HCT116 (cell line): ENCODE measurements at regions not wholly inside any gene's neighbourhood (a gene's known extent, or its start where the extent isn't known, plus 50 kb on each side); places are given as distances from the start of the nearest gene placed in this dataset.

Source experiments
- ATAC-seq: fragments of 200-7000 bp; cut with Tn5 transposase; 2 replicates; pipeline ENCODE4 v1.9.1; 2020; ENCODE audit warnings: mild to moderate bottlenecking, moderate library complexity
- BruUV-seq: library from RNA; stranded (reverse); fragments of 400-500 nt; replicated peaks from 2 replicates; lab custom pipeline; 2021; lab: Mats Ljungman, UMichigan
- CTCF ChIA-PET: fragments of 300-600 bp; sonication (Branson Sonifier 250); formaldehyde crosslinking; loops from one replicate; lab custom pipeline; 2021; ENCODE audit warnings: antibody characterized with exemption; lab: Charles Lee
- POLR2A ChIA-PET: fragments of 300-600, 350-600 bp; sonication (Branson Sonifier 250); formaldehyde crosslinking; loops from one replicate; lab custom pipeline; 2021; ENCODE audit warnings: antibody characterized with exemption; lab: Charles Lee
- RAD21 ChIA-PET, 2 experiments: fragments of 300-600 bp; sonication (Branson Sonifier 250); formaldehyde crosslinking; loops; one replicate each; lab custom pipeline; 2023; ENCODE audit warnings: low total read pairs in 2 of 2; ENCODE audit not compliant: uncharacterized antibody in 2 of 2, unreplicated experiment in 2 of 2, low non-redundant PET in 1 of 2; lab: Charles Lee
- DNase-seq: peaks from one replicate; pipeline ENCODE4 v3.0.0-alpha.2; 2010; ENCODE audit warnings: low read depth, low spot score
- H2AFZ ChIP-seq: fragments of 200-600 bp; shearing (Covaris generic), sonication (generic); 2 replicates; pipeline ENCODE4 v1.6.1; 2017; ENCODE audit warnings: low read depth, mixed run types, mixed read lengths, antibody characterized with exemption, low read length; ENCODE audit not compliant: poor library complexity, severe bottlenecking
- H3K27ac ChIP-seq: 2 replicates; pipeline ENCODE4 v1.5.1; 2012; ENCODE audit warnings: low read depth, low read length
- H3K27me3 ChIP-seq: fragments of 200-600 bp; sonication (generic); 2 replicates; pipeline ENCODE4 v1.6.1; 2016; ENCODE audit warnings: mixed run types, low read length, mixed read lengths; ENCODE audit not compliant: insufficient read depth
- H3K36me3 ChIP-seq, 2 experiments: fragments of 200-500 bp in 1 of 2; fragments of 200-600 bp in 1 of 2; sonication (Bioruptor generic) in 1 of 2; sonication (generic) in 1 of 2; 2 replicates each; pipeline versions ENCODE4 v1.5.1 to v1.6.1; 2014 to 2016; ENCODE audit warnings: low read length in 2 of 2, inconsistent platforms in 1 of 2, mixed read lengths in 1 of 2, mixed run types in 1 of 2; ENCODE audit not compliant: insufficient read depth in 2 of 2, control insufficient read depth in 1 of 2
- H3K4me1 ChIP-seq, 2 experiments: fragments of 200-600 bp in 1 of 2; sonication (generic) in 1 of 2; 2 replicates each; pipeline versions ENCODE4 v1.5.1 to v1.6.1; 2012 to 2017; ENCODE audit warnings: low read length in 2 of 2, inconsistent platforms in 1 of 2, mild to moderate bottlenecking in 1 of 2, mixed read lengths in 1 of 2, mixed run types in 1 of 2, moderate library complexity in 1 of 2; ENCODE audit not compliant: insufficient read depth in 2 of 2, control insufficient read depth in 1 of 2
- H3K4me2 ChIP-seq: fragments of 200-600 bp; sonication (generic); 2 replicates; pipeline ENCODE4 v1.6.1; 2017; ENCODE audit warnings: mixed run types, low read length, mixed read lengths
- H3K4me3 ChIP-seq, 2 experiments: fragments of 200-600 bp in 1 of 2; sonication (generic) in 1 of 2; replicated peaks in 1 of 2; 2 replicates each; pipeline ENCODE4 v1.5.1; 2011 to 2016; ENCODE audit warnings: low read length in 2 of 2, control low read depth in 1 of 2, low read depth in 1 of 2, mild to moderate bottlenecking in 1 of 2, mixed read lengths in 1 of 2, mixed run types in 1 of 2
- H3K79me2 ChIP-seq: fragments of 200-600 bp; sonication (generic); 2 replicates; pipeline ENCODE4 v1.6.1; 2017; ENCODE audit warnings: mild to moderate bottlenecking, mixed run types, low read length, moderate library complexity, mixed read lengths; ENCODE audit not compliant: insufficient read depth
- H3K9ac ChIP-seq: fragments of 200-600 bp; sonication (generic); 2 replicates; pipeline ENCODE4 v1.6.1; 2016; ENCODE audit warnings: low read length, mixed read lengths
- H3K9me2 ChIP-seq: fragments of 200-600 bp; sonication (generic), shearing (Covaris generic); 2 replicates; pipeline ENCODE4 v1.6.1; 2017; ENCODE audit warnings: mixed run types, mild to moderate bottlenecking, moderate library complexity; ENCODE audit not compliant: insufficient read depth
- H3K9me3 ChIP-seq, 2 experiments: fragments of 200-500 bp in 1 of 2; fragments of 200-600 bp in 1 of 2; sonication (Bioruptor generic) in 1 of 2; sonication (generic) in 1 of 2; 2 replicates each; pipeline ENCODE4 v1.6.1; 2014 to 2017; ENCODE audit warnings: low read length in 2 of 2, mixed read lengths in 2 of 2, inconsistent platforms in 1 of 2, low read depth in 1 of 2, mild to moderate bottlenecking in 1 of 2, mixed run types in 1 of 2, moderate library complexity in 1 of 2; ENCODE audit not compliant: control insufficient read depth in 1 of 2, insufficient read depth in 1 of 2
- H4K20me1 ChIP-seq: fragments of 200-600 bp; sonication (generic), shearing (Covaris generic); 2 replicates; pipeline ENCODE4 v1.6.1; 2017; ENCODE audit warnings: mixed run types, mild to moderate bottlenecking, moderate library complexity; ENCODE audit not compliant: insufficient read depth
- ATF3 ChIP-seq: IDR thresholded peaks from 2 replicates; pipeline ENCODE4 v1.6.1; 2012
- CBX3 ChIP-seq: IDR thresholded peaks from 2 replicates; pipeline ENCODE4 v1.6.1; 2012; ENCODE audit warnings: low read depth
- CEBPB ChIP-seq: IDR thresholded peaks from 2 replicates; pipeline ENCODE4 v1.6.1; 2012; ENCODE audit warnings: low read depth
- CTCF ChIP-seq, 3 experiments: fragments of 200-600 bp in 1 of 3; sonication (generic) in 1 of 3; IDR thresholded peaks in 2 of 3; conservative IDR thresholded peaks in 1 of 3; 2 replicates each; pipeline ENCODE4 v1.5.1; 2012 to 2017; ENCODE audit warnings: low read depth in 2 of 3, low read length in 2 of 3, antibody characterized with exemption in 1 of 3, borderline replicate concordance in 1 of 3, control low read depth in 1 of 3, mild to moderate bottlenecking in 1 of 3, mixed read lengths in 1 of 3, mixed run types in 1 of 3, moderate library complexity in 1 of 3; ENCODE audit not compliant: insufficient read depth in 1 of 3
- EGR1 ChIP-seq: IDR thresholded peaks from 2 replicates; pipeline ENCODE4 v1.6.1; 2012; ENCODE audit warnings: low read depth
- ELF1 ChIP-seq: IDR thresholded peaks from 2 replicates; pipeline ENCODE4 v1.6.1; 2012; ENCODE audit warnings: low read depth, borderline replicate concordance
- EZH2phosphoT487 ChIP-seq: fragments of 200-600 bp; IDR thresholded peaks from 2 replicates; pipeline ENCODE4 v1.6.1; 2018; ENCODE audit warnings: antibody characterized with exemption, borderline replicate concordance
- FOSL1 ChIP-seq: IDR thresholded peaks from 2 replicates; pipeline ENCODE4 v1.6.1; 2012; ENCODE audit warnings: low read depth
- JUND ChIP-seq: IDR thresholded peaks from 2 replicates; pipeline ENCODE4 v1.6.1; 2012
- POLR2A ChIP-seq: IDR thresholded peaks from 2 replicates; pipeline ENCODE4 v1.7.0; 2011; ENCODE audit warnings: borderline replicate concordance; ENCODE audit not compliant: insufficient read depth, insufficient read length; ENCODE audit errors: extremely low read depth
- POLR2AphosphoS5 ChIP-seq: IDR thresholded peaks from 2 replicates; pipeline ENCODE4 v1.6.1; 2011; ENCODE audit warnings: mild to moderate bottlenecking, low read depth, low read length, moderate library complexity
- REST ChIP-seq: IDR thresholded peaks from 2 replicates; pipeline ENCODE4 v1.6.1; 2012; ENCODE audit warnings: low read depth
- TCF7L2 ChIP-seq: IDR thresholded peaks from 2 replicates; pipeline ENCODE4 v1.7.0; 2011; ENCODE audit warnings: borderline replicate concordance, inconsistent platforms; ENCODE audit not compliant: insufficient read depth, insufficient read length; ENCODE audit errors: extremely low read depth
- YY1 ChIP-seq: IDR thresholded peaks from 2 replicates; pipeline ENCODE4 v1.6.1; 2011; ENCODE audit warnings: low read length, low read depth, moderate library complexity, mild to moderate bottlenecking; ENCODE audit not compliant: insufficient replicate concordance; ENCODE audit errors: extremely low read depth
- ZFX ChIP-seq: fragments of 450-650 bp; IDR thresholded peaks from 2 replicates; pipeline ENCODE4 v1.6.1; 2017
- ZNF274 ChIP-seq: fragments of 200-500 bp; sonication (Bioruptor generic); IDR thresholded peaks from 2 replicates; pipeline ENCODE4 v1.6.1; 2014; ENCODE audit warnings: mild to moderate bottlenecking, low read depth, low read length, inconsistent platforms
- intact Hi-C: fragments of 100-400 bp; cut with micrococcal nuclease; formaldehyde crosslinking; loops from 2 replicates; pipeline ENCODE4 v1.10.0; 2022

- intact Hi-C loops = no loop called here
- ATAC-seq (0 out of 2 replicates have a peak, but pooled peaks have one; percentile 12), DNase-seq (no peak)
- Histone ChIP-seq H4K20me1 (no peaks in the 10 kb centered on the region), H3K4me2 (peak overlapping the region; percentile 22; the same call in 1 of the 2 replicates), H3K4me3 (no peak overlapping the region), H3K4me1 (peaks cover 0 to 8% of the 10 kb centered on the region in 2 experiments; a peak in 2 of 4 replicates)
- ChIA-PET RAD21 (no interaction called here), POLR2A (no interaction called here)
- BruUV-seq = no TSS peak
- TF ChIP-seq CBX3 (no peak), ATF3 (no peak), EGR1 (no peak), ZNF274 (no peak), EZH2phosphoT487 (no peak), REST (no peak), ZFX (no peak)
- TF ChIP-seq, all 23 proteins: peak for 0
- Histone ChIP-seq H3K36me3 (no peaks in the 10 kb centered on the region), H3K27me3 (peaks cover 18% of the 10 kb centered on the region), H2AFZ (no peak overlapping the region), H3K79me2 (no peaks in the 10 kb centered on the region), H3K9me3 (no peaks in the 10 kb centered on the region), H3K9me2 (no peaks in the 10 kb centered on the region), H3K27ac (no peak overlapping the region), H3K9ac (no peak overlapping the region)
- CTCF ChIA-PET = no interaction called here
Observed at GRCh38 chr10:120012131-120012400, 119.5 kb downstream of the SEC23IP start.

- H3K4me2 ChIP-seq = peak overlapping the region; percentile 22; the same call in 1 of the 2 replicates
- ChIA-PET CTCF (no interaction called here), RAD21 (no interaction called here), POLR2A (no interaction called here)
- BruUV-seq = no TSS peak
- peaks cover 17% of the 10 kb centered on the region for H3K27me3 ChIP-seq
- peaks cover 0 to 8% of the 10 kb centered on the region in 2 experiments; a peak in 2 of 4 replicates for H3K4me1 ChIP-seq
- H3K9ac ChIP-seq = no peak overlapping the region
- no peak overlapping the region for H2AFZ ChIP-seq
- H3K27ac ChIP-seq = no peak overlapping the region
- intact Hi-C loops = no loop called here
- no peaks in the 10 kb centered on the region for H3K79me2 ChIP-seq
- H3K36me3 ChIP-seq = no peaks in the 10 kb centered on the region
- ATAC-seq (peak; percentile 87), DNase-seq (no peak)
- H3K9me3 ChIP-seq = no peaks in the 10 kb centered on the region
- H3K9me2 ChIP-seq = no peaks in the 10 kb centered on the region
- H3K4me3 ChIP-seq = no peak overlapping the region
- H4K20me1 ChIP-seq = no peaks in the 10 kb centered on the region
- no peak for TF ChIP-seq FOSL1
- TF ChIP-seq ELF1 = no peak
- no peak for TF ChIP-seq POLR2A
- TF ChIP-seq ATF3 = no peak
- no peak for TF ChIP-seq JUND
- TF ChIP-seq YY1 = no peak
- no peak for TF ChIP-seq ZNF274
- TF ChIP-seq TCF7L2 = no peak
- TF ChIP-seq EGR1 = no peak
- TF ChIP-seq CEBPB = no peak
- no peak for TF ChIP-seq CBX3
- no peak for TF ChIP-seq POLR2AphosphoS5
- no peak for TF ChIP-seq EZH2phosphoT487
- TF ChIP-seq CTCF (IDR thresholded peaks at IDR 0.05 in 2 of 3, conservative IDR thresholded peaks at IDR 0.05 in 1 of 3; ENCODE audit: borderline replicate concordance in 1 of 3, insufficient read depth in 1 of 3, low read depth in 2 of 3, low read length in 2 of 3) = no peak
Observed at GRCh38 chr10:120012566-120012965, 120.0 kb downstream of the SEC23IP start.
